SK-N-SH (cell line): ENCODE measurements at regions not wholly inside any gene's neighbourhood (a gene's known extent, or its start where the extent isn't known, plus 50 kb on each side); places are given as distances from the start of the nearest gene placed in this dataset.

Experiments used
- CTCF ChIA-PET: fragments of 300-600, 350-600 bp; formaldehyde crosslinking; extraction: SDS; loops from one replicate; lab custom pipeline; 2021; lab: Yijun Ruan, JAX
- POLR2A ChIA-PET: fragments of 350-600 bp; sonication (Branson Sonifier 250); formaldehyde crosslinking; extraction: SDS; loops from one replicate; lab custom pipeline; 2020; ENCODE audit warnings: antibody characterized with exemption, inconsistent platforms; lab: Yijun Ruan, JAX
- DNase-seq: peaks from one replicate; pipeline ENCODE4 v3.0.0; 2012
- H2AFZ ChIP-seq: fragments of 200-600 bp; sonication (generic); 2 replicates; pipeline ENCODE4 v1.8.1; 2016; ENCODE audit warnings: antibody characterized with exemption, mild to moderate bottlenecking, low read depth
- H3F3A ChIP-seq: fragments of 200-600 bp; sonication (generic); replicated peaks from 2 replicates; pipeline ENCODE3; 2016; ENCODE audit warnings: antibody characterized with exemption, mild to moderate bottlenecking; ENCODE audit not compliant: insufficient read depth
- H3K27ac ChIP-seq, 2 experiments: fragments of 200-500 bp in 1 of 2; fragments of 200-600 bp in 1 of 2; sonication (Bioruptor generic) in 1 of 2; sonication (generic), shearing (Covaris generic) in 1 of 2; 2 replicates each; pipeline versions ENCODE4 v1.5.1 to v1.6.1; 2014 to 2016; ENCODE audit warnings: low read depth in 2 of 2, inconsistent platforms in 1 of 2, low read length in 1 of 2, mild to moderate bottlenecking in 1 of 2, mixed read lengths in 1 of 2
- H3K27me3 ChIP-seq: fragments of 200-600 bp; sonication (generic), shearing (Covaris generic); 2 replicates; pipeline ENCODE4 v1.6.1; 2016; ENCODE audit warnings: mixed run types; ENCODE audit not compliant: insufficient read depth
- H3K36me3 ChIP-seq, 2 experiments: fragments of 200-500 bp in 1 of 2; fragments of 200-600 bp in 1 of 2; sonication (Bioruptor generic) in 1 of 2; sonication (generic) in 1 of 2; replicated peaks in 1 of 2; 2 replicates each; pipeline versions ENCODE3 to v1.5.1; 2014 to 2016; ENCODE audit warnings: low read length in 1 of 2, mild to moderate bottlenecking in 1 of 2; ENCODE audit not compliant: insufficient read depth in 2 of 2, control insufficient read depth in 1 of 2
- H3K4me1 ChIP-seq, 2 experiments: fragments of 200-500 bp in 1 of 2; fragments of 200-600 bp in 1 of 2; sonication (Bioruptor generic) in 1 of 2; sonication (generic), shearing (Covaris generic) in 1 of 2; 2 replicates each; pipeline versions ENCODE4 v1.5.1 to v1.6.1; 2014 to 2016; ENCODE audit warnings: low read depth in 1 of 2, low read length in 1 of 2, mixed run types in 1 of 2; ENCODE audit not compliant: insufficient read depth in 2 of 2, control insufficient read depth in 1 of 2
- H3K4me2 ChIP-seq: fragments of 200-600 bp; sonication (generic), shearing (Covaris generic); 2 replicates; pipeline ENCODE4 v1.6.1; 2017; ENCODE audit warnings: mixed run types
- H3K4me3 ChIP-seq, 2 experiments: fragments of 200-500 bp in 1 of 2; fragments of 200-600 bp in 1 of 2; sonication (Bioruptor generic) in 1 of 2; sonication (generic), shearing (Covaris generic) in 1 of 2; 2 replicates each; pipeline versions ENCODE4 v1.5.1 to v1.8.1; 2014 to 2016; ENCODE audit warnings: low read depth in 2 of 2, inconsistent platforms in 1 of 2, low read length in 1 of 2, mild to moderate bottlenecking in 1 of 2, mixed read lengths in 1 of 2, moderate library complexity in 1 of 2
- H3K79me2 ChIP-seq: fragments of 200-600 bp; sonication (generic); 2 replicates; pipeline ENCODE4 v1.8.1; 2017; ENCODE audit warnings: mild to moderate bottlenecking; ENCODE audit not compliant: insufficient read depth
- H3K9ac ChIP-seq: fragments of 200-600 bp; sonication (generic); 2 replicates; pipeline ENCODE4 v1.6.1; 2017; ENCODE audit warnings: mixed run types
- H3K9me2 ChIP-seq: fragments of 200-600 bp; sonication (generic); 2 replicates; pipeline ENCODE4 v1.6.1; 2017; ENCODE audit warnings: mixed run types
- H3K9me3 ChIP-seq: fragments of 200-600 bp; sonication (generic); 2 replicates; pipeline ENCODE4 v1.6.1; 2017; ENCODE audit warnings: mixed run types, mild to moderate bottlenecking, moderate library complexity
- H4K20me1 ChIP-seq: fragments of 200-600 bp; sonication (generic); 2 replicates; pipeline ENCODE4 v1.6.1; 2017; ENCODE audit warnings: mild to moderate bottlenecking, mixed run types; ENCODE audit not compliant: insufficient read depth
- CTCF ChIP-seq: fragments of 200-600 bp; sonication (generic); IDR thresholded peaks from 2 replicates; pipeline ENCODE4 v1.6.1; 2017; ENCODE audit warnings: antibody characterized with exemption, mild to moderate bottlenecking, moderate library complexity
- ELF1 ChIP-seq: IDR thresholded peaks from 2 replicates; pipeline ENCODE4 v1.4.0; 2012
- EP300 ChIP-seq, 2 experiments: IDR thresholded peaks; 2 replicates each; pipeline versions ENCODE4 v1.4.0 to v1.6.1; 2012; ENCODE audit warnings: borderline replicate concordance in 1 of 2, low read depth in 1 of 2, low read length in 1 of 2
- EZH2phosphoT487 ChIP-seq: fragments of 200-600 bp; sonication (generic); IDR thresholded peaks from 2 replicates; pipeline ENCODE4 v1.6.1; 2017; ENCODE audit warnings: low read depth, mixed run types, mild to moderate bottlenecking, antibody characterized with exemption, moderate library complexity, borderline replicate concordance
- FOSL2 ChIP-seq: IDR thresholded peaks from 2 replicates; pipeline ENCODE4 v1.4.0; 2012; ENCODE audit warnings: low read depth, mild to moderate bottlenecking, moderate library complexity, borderline replicate concordance
- IRF3 ChIP-seq: fragments of 150-350 bp; IDR thresholded peaks from 2 replicates; pipeline ENCODE4 v1.6.1; 2016; ENCODE audit warnings: mild to moderate bottlenecking, low read depth, low read length
- JUND ChIP-seq: IDR thresholded peaks from 2 replicates; pipeline ENCODE4 v1.4.0; 2012
- MAX ChIP-seq: IDR thresholded peaks from 2 replicates; pipeline ENCODE4 v1.4.0; 2012; ENCODE audit warnings: low read depth
- NFIC ChIP-seq: IDR thresholded peaks from 2 replicates; pipeline ENCODE4 v1.4.0; 2012; ENCODE audit warnings: borderline replicate concordance
- REST ChIP-seq: IDR thresholded peaks from 2 replicates; pipeline ENCODE4 v1.6.1; 2012; ENCODE audit warnings: mild to moderate bottlenecking, low read depth, low read length, moderate library complexity
- RFX5 ChIP-seq: IDR thresholded peaks from 2 replicates; pipeline ENCODE4 v1.6.1; 2012; ENCODE audit warnings: mild to moderate bottlenecking, improper control_type of control experiment, low read length
- TEAD4 ChIP-seq: IDR thresholded peaks from 2 replicates; pipeline ENCODE4 v1.4.0; 2012; ENCODE audit warnings: mild to moderate bottlenecking, borderline replicate concordance; ENCODE audit not compliant: insufficient read depth
- USF1 ChIP-seq: IDR thresholded peaks from 2 replicates; pipeline ENCODE4 v1.4.0; 2012; ENCODE audit warnings: low read depth, borderline replicate concordance
- YY1 ChIP-seq: IDR thresholded peaks from 2 replicates; pipeline ENCODE4 v1.4.0; 2012; ENCODE audit warnings: low read depth, mild to moderate bottlenecking
- ZBTB33 ChIP-seq: IDR thresholded peaks from 2 replicates; pipeline ENCODE4 v1.4.0; 2012; ENCODE audit warnings: low read depth, borderline replicate concordance
- WGBS: methylation state at CpG from one replicate; pipeline ENCODE4 v1.1.6; 2017; ENCODE audit warnings: low lambda C conversion rate; 5-methylcytosine and 5-hydroxymethylcytosine counted together

GRCh38 chr2:8364668-8365067 is 317.2 kb upstream of the ID2 start:
- Histone ChIP-seq H3K9me2 (no peaks in the 10 kb centered on the region), H3K79me2 (no peaks in the 10 kb centered on the region), H3K4me3 (no peak overlapping the region), H3K4me1 (peaks cover 0 to 2% of the 10 kb centered on the region in 2 experiments; a peak in 1 of 4 replicates), H3K9me3 (no peaks in the 10 kb centered on the region), H3K36me3 (no peaks in the 10 kb centered on the region), H3K9ac (no peak overlapping the region), H3K27ac (no peak overlapping the region), H3K4me2 (no peak overlapping the region), H3F3A (no peaks in the 10 kb centered on the region), H3K27me3 (peaks cover 6% of the 10 kb centered on the region; the same call in 1 of the 2 replicates), H2AFZ (no peak overlapping the region), H4K20me1 (no peaks in the 10 kb centered on the region)
- CTCF ChIA-PET, result no interaction called here
- no peak for DNase-seq
- WGBS, result 71% methylated on average over 1 of the region's 1 CpG
- POLR2A ChIA-PET, result no interaction called here
- no peak for TF ChIP-seq IRF3
- no peak for TF ChIP-seq JUND
- TF ChIP-seq ZBTB33, result no peak
- TF ChIP-seq NFIC, result no peak
- no peak for TF ChIP-seq USF1
- TF ChIP-seq CTCF, result no peak

- Histone ChIP-seq H2AFZ (no peak overlapping the region), H3K4me1 (peaks cover 0 to 2% of the 10 kb centered on the region in 2 experiments; a peak in 1 of 4 replicates), H4K20me1 (no peaks in the 10 kb centered on the region), H3K27ac (no peak overlapping the region), H3K4me3 (no peak overlapping the region), H3F3A (no peaks in the 10 kb centered on the region), H3K9me3 (no peaks in the 10 kb centered on the region), H3K36me3 (no peaks in the 10 kb centered on the region), H3K79me2 (no peaks in the 10 kb centered on the region), H3K4me2 (no peak overlapping the region), H3K9ac (no peak overlapping the region), H3K27me3 (peaks cover 6% of the 10 kb centered on the region; the same call in 1 of the 2 replicates), H3K9me2 (no peaks in the 10 kb centered on the region)
- 90% methylated on average over 16 of the region's 16 CpGs for WGBS
- ChIA-PET CTCF (interaction anchor here (0.6 kb wide), 1 partner anchor 227 kb away, joined by 3 read pairs; no protein-coding TSS in a partner anchor), POLR2A (interaction anchor here (0.7 kb wide), 1 partner anchor 163 kb away, joined by 3 read pairs; no protein-coding TSS in a partner anchor)
- DNase-seq, result no peak
- TF ChIP-seq FOSL2 (no peak), YY1 (no peak), EP300 (IDR thresholded peaks at IDR 0.05; ENCODE audit: borderline replicate concordance in 1 of 2, low read depth in 1 of 2, low read length in 1 of 2) (no peak), RFX5 (no peak), MAX (no peak), NFIC (no peak), TEAD4 (no peak), EZH2phosphoT487 (no peak), IRF3 (no peak), ELF1 (no peak), REST (no peak)
Measured at GRCh38 chr2:8365331-8365910, 316.4 kb upstream of the ID2 start.
